ENCODE measurements at regions not wholly inside any gene's neighbourhood (a gene's known extent, or its start where the extent isn't known, plus 50 kb on each side); places are given as distances from the start of the nearest gene placed in this dataset.

DNA sequence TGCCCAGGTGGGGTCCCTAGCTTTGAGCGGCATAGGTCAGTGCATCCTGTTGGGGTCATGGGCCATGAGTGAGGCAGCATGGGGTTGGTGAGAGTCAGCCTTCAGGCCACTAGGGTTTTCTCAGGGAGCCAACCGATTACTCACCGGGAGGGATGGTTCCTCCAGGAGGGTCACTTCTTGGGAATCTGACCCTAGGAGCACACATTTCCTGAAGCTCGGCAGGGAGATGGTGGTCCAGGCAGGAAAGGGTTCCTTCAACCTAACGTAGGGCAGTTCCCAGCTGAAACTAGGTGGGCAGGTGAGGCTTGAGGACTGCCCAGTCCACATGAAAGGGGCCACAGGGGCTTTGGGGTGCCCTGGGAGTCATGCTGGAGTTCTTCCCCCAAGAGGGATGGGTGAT is 218.0 kb downstream of the UBE3A start:
- H4K5ac ChIP-seq (ENCODE audit: insufficient read length, low read depth, low read length), result no peak overlapping the region
- H3K79me1 ChIP-seq (ENCODE audit: low read depth, low read length), result no peaks in the 10 kb centered on the region
- peaks cover 84 to 100% of the 10 kb centered on the region in 2 experiments for H3K9me3 ChIP-seq (ENCODE audit: insufficient read depth in 2 of 2, low read depth in 1 of 2, low read length in 1 of 2)
- H4K20me1 ChIP-seq (replicated peaks in 1 of 2; ENCODE audit: control insufficient read depth in 1 of 2, insufficient read depth in 2 of 2, low read length in 2 of 2), result no peaks in the 10 kb centered on the region
- no peaks in the 10 kb centered on the region for H3K4me1 ChIP-seq (replicated peaks in 1 of 4; ENCODE audit: control insufficient read depth in 3 of 4, insufficient read depth in 4 of 4, low read length in 3 of 4)
- FAIRE-seq (no peak), DNase-seq (ENCODE audit: low read depth in 1 of 2, low spot score in 2 of 2) (no peak)
- no peaks in the 10 kb centered on the region for H3K27me3 ChIP-seq (replicated peaks in 1 of 4; ENCODE audit: control insufficient read depth in 3 of 4, extremely low read depth in 1 of 4, insufficient read depth in 3 of 4, low read length in 3 of 4)
- no peak overlapping the region for H3K56ac ChIP-seq (replicated peaks; ENCODE audit: insufficient read length, low read depth, low read length)
- no peak overlapping the region for H3K4me2 ChIP-seq (ENCODE audit: insufficient read depth in 1 of 2, low read depth in 2 of 2, low read length in 2 of 2)
- H2BK120ac ChIP-seq (replicated peaks; ENCODE audit: low read depth, low read length), result no peak overlapping the region
- no peak overlapping the region for H4K91ac ChIP-seq (replicated peaks; ENCODE audit: insufficient read length, low read length)
- CTCF ChIA-PET (ENCODE audit: partially characterized antibody), result interaction anchor here (0.7 kb wide), 1 partner anchor 13 kb away, joined by 3 read pairs; no protein-coding TSS in a partner anchor
- no peak overlapping the region for H3K4me3 ChIP-seq (ENCODE audit: extremely low read depth in 1 of 4, insufficient read depth in 2 of 4, low read depth in 3 of 4, low read length in 4 of 4)
- no peak overlapping the region for H4K8ac ChIP-seq (ENCODE audit: extremely low read depth, insufficient read depth, low read length)
- H3K36me3 ChIP-seq (ENCODE audit: control insufficient read depth in 2 of 4, insufficient read depth in 4 of 4, low read length in 3 of 4), result no peaks in the 10 kb centered on the region
- H3K18ac ChIP-seq (ENCODE audit: extremely low read depth, low read length), result no peak overlapping the region
- H3K23me2 ChIP-seq (ENCODE audit: low read depth, low read length), result no peaks in the 10 kb centered on the region
- no peak overlapping the region for H2BK15ac ChIP-seq (ENCODE audit: low read length)
- TF ChIP-seq E2F6 (IDR thresholded peaks at IDR 0.05), result no peak
- TF ChIP-seq EP300 (IDR thresholded peaks at IDR 0.05; ENCODE audit: borderline replicate concordance in 1 of 2, low read depth in 2 of 2, low read length in 2 of 2), result no peak
- no peak for TF ChIP-seq KDM5A (IDR thresholded peaks at IDR 0.05; ENCODE audit: low read length)
- TF ChIP-seq BRCA1 (IDR thresholded peaks at IDR 0.05; ENCODE audit: low read depth, low read length), result no peak
- no peak for TF ChIP-seq GTF2F1 (IDR thresholded peaks at IDR 0.05; ENCODE audit: borderline replicate concordance, low read depth, low read length)
- TF ChIP-seq CHD2 (IDR thresholded peaks at IDR 0.05; ENCODE audit: low read length), result no peak
- no peak overlapping the region for H3K23ac ChIP-seq (ENCODE audit: insufficient read length)
- no peak overlapping the region for H2AFZ ChIP-seq (ENCODE audit: low read length)
- no peak overlapping the region for H2BK12ac ChIP-seq (ENCODE audit: low read depth, low read length)
- no peaks in the 10 kb centered on the region for H3K79me2 ChIP-seq (ENCODE audit: control insufficient read depth in 1 of 2, insufficient read depth in 2 of 2, low read length in 2 of 2)
- no peak overlapping the region for H3K14ac ChIP-seq (ENCODE audit: insufficient read length)
- H2AK5ac ChIP-seq (ENCODE audit: low read depth, low read length), result no peak overlapping the region
- no peak overlapping the region for H2BK5ac ChIP-seq (ENCODE audit: low read depth, low read length)
- no peak overlapping the region for H2BK20ac ChIP-seq (ENCODE audit: low read length)
- 91% methylated on average over 5 of the region's 5 CpGs; no CpG with 5 or more reads in 1 of the 2 experiments for WGBS, 2 experiments (ENCODE audit: extremely low coverage in 1 of 2, insufficient coverage in 1 of 2, insufficient read length in 1 of 2, insufficient replicate concordance in 2 of 2, low coverage in 1 of 2, low lambda C conversion rate in 2 of 2, missing lambda C conversion rate in 1 of 2)
- no peak overlapping the region for H3K4ac ChIP-seq (replicated peaks; ENCODE audit: insufficient read length, low read depth, low read length)
- H3K27ac ChIP-seq (ENCODE audit: low read depth, low read length), result no peak overlapping the region
- H3K9ac ChIP-seq (replicated peaks in 1 of 4; ENCODE audit: extremely low read depth in 1 of 4, low read depth in 3 of 4, low read length in 3 of 4), result no peak overlapping the region
- POLR2A ChIA-PET (ENCODE audit: partially characterized antibody), result no interaction called here
